ENCODE measurements at regions not wholly inside any gene's neighbourhood (a gene's known extent, or its start where the extent isn't known, plus 50 kb on each side); places are given as distances from the start of the nearest gene placed in this dataset.

- DNase-seq = no peak
These were observed 72.6 kb downstream of the TMEM100 start for GRCh38 chr17:55649957-55650597.

GRCh38 chr17:55648086-55648485 is 74.6 kb downstream of the TMEM100 start:
- Mint-ChIP-seq H3K27ac (no peak overlapping the region), H3K27me3 (peaks cover 33% of the 10 kb centered on the region), H3K4me1 (no peaks in the 10 kb centered on the region), H3K36me3 (no peaks in the 10 kb centered on the region), H3K4me3 (no peak overlapping the region), H3K9me3 (ENCODE audit: low read depth) (no peaks in the 10 kb centered on the region)
- DNase-seq (no peak), ATAC-seq (no peak)
- CTCF ChIA-PET = no interaction called here

More at GRCh38 chr17:55649957-55650597, 72.6 kb downstream of the TMEM100 start:
- Mint-ChIP-seq H3K36me3 (no peaks in the 10 kb centered on the region), H3K9me3 (ENCODE audit: low read depth) (no peaks in the 10 kb centered on the region), H3K27ac (no peak overlapping the region), H3K27me3 (peaks cover 30% of the 10 kb centered on the region), H3K4me1 (no peaks in the 10 kb centered on the region), H3K4me3 (no peak overlapping the region)
- CTCF ChIA-PET = no interaction called here
- no peak for ATAC-seq

GRCh38 chr17:55645361-55645760 is 77.3 kb downstream of the TMEM100 start:
- no peaks in the 10 kb centered on the region for H3K36me3 Mint-ChIP-seq

GRCh38 chr17:55644346-55644745 is 78.3 kb downstream of the TMEM100 start:
- Mint-ChIP-seq H3K36me3 (no peaks in the 10 kb centered on the region), H3K4me3 (no peak overlapping the region), H3K27ac (no peak overlapping the region), H3K4me1 (no peaks in the 10 kb centered on the region), H3K27me3 (peaks cover 13% of the 10 kb centered on the region), H3K9me3 (ENCODE audit: low read depth) (no peaks in the 10 kb centered on the region)
- no peak for DNase-seq
- no peak for ATAC-seq
- CTCF ChIA-PET = no interaction called here

More at GRCh38 chr17:55645361-55645760, 77.3 kb downstream of the TMEM100 start:
- ATAC-seq (no peak), DNase-seq (no peak)
- H3K4me3 Mint-ChIP-seq = no peak overlapping the region
- H3K27me3 Mint-ChIP-seq = peaks cover 21% of the 10 kb centered on the region
- no peaks in the 10 kb centered on the region for H3K9me3 Mint-ChIP-seq (ENCODE audit: low read depth)
- no peak overlapping the region for H3K27ac Mint-ChIP-seq
- H3K4me1 Mint-ChIP-seq = no peaks in the 10 kb centered on the region
- CTCF ChIA-PET = no interaction called here

- CTCF ChIA-PET = no interaction called here
- no peak for ATAC-seq
- no peak overlapping the region for H3K27ac Mint-ChIP-seq
These were observed 79.9 kb downstream of the TMEM100 start for GRCh38 chr17:55642741-55643140.

GRCh38 chr17:55641676-55642081 is 81.0 kb downstream of the TMEM100 start:
- DNase-seq = peak; percentile 47

More at GRCh38 chr17:55642741-55643140, 79.9 kb downstream of the TMEM100 start:
- no peak for DNase-seq
- Mint-ChIP-seq H3K4me1 (no peaks in the 10 kb centered on the region), H3K4me3 (no peak overlapping the region), H3K9me3 (ENCODE audit: low read depth) (no peaks in the 10 kb centered on the region), H3K27me3 (peaks cover 7% of the 10 kb centered on the region), H3K36me3 (no peaks in the 10 kb centered on the region)

GRCh38 chr17:55639096-55639495 is 83.6 kb downstream of the TMEM100 start:
- H3K4me1 Mint-ChIP-seq = no peaks in the 10 kb centered on the region
- no peak for ATAC-seq
- H3K27ac Mint-ChIP-seq = no peak overlapping the region
- H3K27me3 Mint-ChIP-seq = peaks cover 11% of the 10 kb centered on the region
- CTCF ChIA-PET = interaction anchor here (1.8 kb wide), 1 partner anchor 113 kb away, joined by 5 read pairs; no protein-coding TSS in a partner anchor
- no peak overlapping the region for H3K4me3 Mint-ChIP-seq
- DNase-seq = no peak
- no peaks in the 10 kb centered on the region for H3K9me3 Mint-ChIP-seq (ENCODE audit: low read depth)
- H3K36me3 Mint-ChIP-seq = no peaks in the 10 kb centered on the region

More at GRCh38 chr17:55641676-55642081, 81.0 kb downstream of the TMEM100 start:
- Mint-ChIP-seq H3K4me3 (no peak overlapping the region), H3K27ac (no peak overlapping the region), H3K36me3 (no peaks in the 10 kb centered on the region), H3K4me1 (no peaks in the 10 kb centered on the region), H3K9me3 (ENCODE audit: low read depth) (no peaks in the 10 kb centered on the region), H3K27me3 (peaks cover 2% of the 10 kb centered on the region)
- no peak for ATAC-seq
- CTCF ChIA-PET = interaction anchor here (1.1 to 1.7 kb wide), 4 partner anchors 40 to 117 kb away, joined by 3 to 9 read pairs (median 4); no protein-coding TSS in a partner anchor

- H3K27me3 Mint-ChIP-seq = peaks cover 23% of the 10 kb centered on the region
- H3K9me3 Mint-ChIP-seq (ENCODE audit: low read depth) = no peaks in the 10 kb centered on the region
- H3K4me3 Mint-ChIP-seq = no peak overlapping the region
- no peak overlapping the region for H3K27ac Mint-ChIP-seq
- no peaks in the 10 kb centered on the region for H3K36me3 Mint-ChIP-seq
- ATAC-seq (no peak), DNase-seq (no peak)
- CTCF ChIA-PET = no interaction called here
- no peaks in the 10 kb centered on the region for H3K4me1 Mint-ChIP-seq
These were observed 87.3 kb downstream of the TMEM100 start for GRCh38 chr17:55635253-55635914.

GRCh38 chr17:55634702-55635101 is 88.0 kb downstream of the TMEM100 start:
- Mint-ChIP-seq H3K36me3 (no peaks in the 10 kb centered on the region), H3K4me1 (no peaks in the 10 kb centered on the region), H3K4me3 (no peak overlapping the region), H3K27me3 (peaks cover 26% of the 10 kb centered on the region), H3K9me3 (ENCODE audit: low read depth) (no peaks in the 10 kb centered on the region), H3K27ac (no peak overlapping the region)
- CTCF ChIA-PET = no interaction called here
- DNase-seq = no peak
- ATAC-seq = no peak

- no peaks in the 10 kb centered on the region for H3K4me1 Mint-ChIP-seq
- H3K27me3 Mint-ChIP-seq = peaks cover 28% of the 10 kb centered on the region
- DNase-seq (no peak), ATAC-seq (no peak)
- no peak overlapping the region for H3K27ac Mint-ChIP-seq
- CTCF ChIA-PET = no interaction called here
- H3K4me3 Mint-ChIP-seq = no peak overlapping the region
- H3K36me3 Mint-ChIP-seq = no peaks in the 10 kb centered on the region
- no peaks in the 10 kb centered on the region for H3K9me3 Mint-ChIP-seq (ENCODE audit: low read depth)
These were observed 89.8 kb downstream of the TMEM100 start for GRCh38 chr17:55632893-55633292.

GRCh38 chr17:55632236-55632635 is 90.4 kb downstream of the TMEM100 start:
- DNase-seq (no peak), ATAC-seq (no peak)
- Mint-ChIP-seq H3K36me3 (no peaks in the 10 kb centered on the region), H3K9me3 (ENCODE audit: low read depth) (no peaks in the 10 kb centered on the region), H3K4me1 (no peaks in the 10 kb centered on the region), H3K27me3 (peaks cover 28% of the 10 kb centered on the region), H3K27ac (no peak overlapping the region), H3K4me3 (no peak overlapping the region)
- CTCF ChIA-PET = no interaction called here

GRCh38 chr17:55629995-55630394 is 92.7 kb downstream of the TMEM100 start:
- Mint-ChIP-seq H3K27me3 (peaks cover 26% of the 10 kb centered on the region), H3K36me3 (no peaks in the 10 kb centered on the region), H3K9me3 (ENCODE audit: low read depth) (no peaks in the 10 kb centered on the region), H3K4me1 (peaks cover 7% of the 10 kb centered on the region), H3K4me3 (no peak overlapping the region), H3K27ac (no peak overlapping the region)
- ATAC-seq (no peak), DNase-seq (no peak)
- CTCF ChIA-PET = no interaction called here

- H3K36me3 Mint-ChIP-seq = no peaks in the 10 kb centered on the region
- peaks cover 15% of the 10 kb centered on the region for H3K4me1 Mint-ChIP-seq
- peaks cover 29% of the 10 kb centered on the region for H3K27me3 Mint-ChIP-seq
- H3K27ac Mint-ChIP-seq = peak overlapping the region; percentile 12
- no peak overlapping the region for H3K4me3 Mint-ChIP-seq
- DNase-seq (no peak), ATAC-seq (no peak)
- CTCF ChIA-PET = no interaction called here
- H3K9me3 Mint-ChIP-seq (ENCODE audit: low read depth) = no peaks in the 10 kb centered on the region
These were observed 97.1 kb downstream of the TMEM100 start for GRCh38 chr17:55625521-55625920.

GRCh38 chr17:55624772-55625433 is 97.8 kb downstream of the TMEM100 start:
- ATAC-seq (peak; percentile 70), DNase-seq (no peak)
- peaks cover 15% of the 10 kb centered on the region for H3K4me1 Mint-ChIP-seq
- H3K4me3 Mint-ChIP-seq = no peak overlapping the region
- H3K27me3 Mint-ChIP-seq = peaks cover 27% of the 10 kb centered on the region
- CTCF ChIA-PET = no interaction called here
- H3K36me3 Mint-ChIP-seq = no peaks in the 10 kb centered on the region
- no peaks in the 10 kb centered on the region for H3K9me3 Mint-ChIP-seq (ENCODE audit: low read depth)
- peak overlapping the region; percentile 12 for H3K27ac Mint-ChIP-seq
